ENCODE measurements at regions not wholly inside any gene's neighbourhood (a gene's known extent, or its start where the extent isn't known, plus 50 kb on each side); places are given as distances from the start of the nearest gene placed in this dataset.

GRCh38 chr3:177429771-177430170 is 232.5 kb upstream of the TBL1XR1 start (continued):
- no peak for TF ChIP-seq FOXP1 (CRISPR knock-in tag; IDR thresholded peaks at IDR 0.05; ENCODE audit: borderline replicate concordance)

- no peaks in the 10 kb centered on the region for H3K36me3 Mint-ChIP-seq
- DNase-seq (ENCODE audit: low spot score), result no peak
- H3K4me3 Mint-ChIP-seq, result no peak overlapping the region
- ChIA-PET POLR2A (no interaction called here), CTCF (no interaction called here)
- no peaks in the 10 kb centered on the region for H3K9me3 Mint-ChIP-seq
- H3K4me1 Mint-ChIP-seq, result peaks cover 38% of the 10 kb centered on the region
- no peaks in the 10 kb centered on the region for H3K27me3 Mint-ChIP-seq (ENCODE audit: low read depth)
- peak; percentile 66 for ATAC-seq
- TF ChIP-seq TP53 (CRISPR knock-in tag; IDR thresholded peaks at IDR 0.05) (no peak), FOXP1 (CRISPR knock-in tag; IDR thresholded peaks at IDR 0.05; ENCODE audit: borderline replicate concordance) (no peak), ATF1 (CRISPR knock-in tag; IDR thresholded peaks at IDR 0.05) (no peak), ZBTB43 (CRISPR knock-in tag; IDR thresholded peaks at IDR 0.05) (no peak), NR1H2 (CRISPR knock-in tag; IDR thresholded peaks at IDR 0.05) (no peak), ETV6 (CRISPR knock-in tag; IDR thresholded peaks at IDR 0.05) (no peak), ZNF317 (CRISPR knock-in tag; IDR thresholded peaks at IDR 0.05; ENCODE audit: borderline replicate concordance, low read depth) (no peak), NFE2L1 (CRISPR knock-in tag; IDR thresholded peaks at IDR 0.05) (no peak), TCF7 (CRISPR knock-in tag; IDR thresholded peaks at IDR 0.05; ENCODE audit: low read depth) (no peak), CBFB (CRISPR knock-in tag; IDR thresholded peaks at IDR 0.05; ENCODE audit: low read depth) (no peak), FOXK1 (CRISPR knock-in tag; IDR thresholded peaks at IDR 0.05) (no peak)
- TF ChIP-seq, protein P1, sequence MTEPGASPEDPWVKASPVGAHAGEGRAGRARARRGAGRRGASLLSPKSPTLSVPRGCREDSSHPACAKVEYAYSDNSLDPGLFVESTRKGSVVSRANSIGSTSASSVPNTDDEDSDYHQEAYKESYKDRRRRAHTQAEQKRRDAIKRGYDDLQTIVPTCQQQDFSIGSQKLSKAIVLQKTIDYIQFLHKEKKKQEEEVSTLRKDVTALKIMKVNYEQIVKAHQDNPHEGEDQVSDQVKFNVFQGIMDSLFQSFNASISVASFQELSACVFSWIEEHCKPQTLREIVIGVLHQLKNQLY (CRISPR knock-in tag; IDR thresholded peaks at IDR 0.05), result no peak
- TF ChIP-seq, protein P2, sequence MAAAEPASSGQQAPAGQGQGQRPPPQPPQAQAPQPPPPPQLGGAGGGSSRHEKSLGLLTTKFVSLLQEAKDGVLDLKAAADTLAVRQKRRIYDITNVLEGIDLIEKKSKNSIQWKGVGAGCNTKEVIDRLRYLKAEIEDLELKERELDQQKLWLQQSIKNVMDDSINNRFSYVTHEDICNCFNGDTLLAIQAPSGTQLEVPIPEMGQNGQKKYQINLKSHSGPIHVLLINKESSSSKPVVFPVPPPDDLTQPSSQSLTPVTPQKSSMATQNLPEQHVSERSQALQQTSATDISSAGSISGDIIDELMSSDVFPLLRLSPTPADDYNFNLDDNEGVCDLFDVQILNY (CRISPR knock-in tag; IDR thresholded peaks at IDR 0.05), result no peak
- TF ChIP-seq, protein P3, sequence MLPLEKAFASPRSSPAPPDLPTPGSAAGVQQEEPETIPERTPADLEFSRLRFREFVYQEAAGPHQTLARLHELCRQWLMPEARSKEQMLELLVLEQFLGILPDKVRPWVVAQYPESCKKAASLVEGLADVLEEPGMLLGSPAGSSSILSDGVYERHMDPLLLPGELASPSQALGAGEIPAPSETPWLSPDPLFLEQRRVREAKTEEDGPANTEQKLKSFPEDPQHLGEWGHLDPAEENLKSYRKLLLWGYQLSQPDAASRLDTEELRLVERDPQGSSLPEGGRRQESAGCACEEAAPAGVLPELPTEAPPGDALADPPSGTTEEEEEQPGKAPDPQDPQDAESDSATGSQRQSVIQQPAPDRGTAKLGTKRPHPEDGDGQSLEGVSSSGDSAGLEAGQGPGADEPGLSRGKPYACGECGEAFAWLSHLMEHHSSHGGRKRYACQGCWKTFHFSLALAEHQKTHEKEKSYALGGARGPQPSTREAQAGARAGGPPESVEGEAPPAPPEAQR (CRISPR knock-in tag; IDR thresholded peaks at IDR 0.05), result no peak
- H3K27ac Mint-ChIP-seq, result peak overlapping the region; percentile 82; the same call in 1 of the 2 replicates
Observed at GRCh38 chr3:177430653-177431052, 233.4 kb upstream of the TBL1XR1 start.

DNA sequence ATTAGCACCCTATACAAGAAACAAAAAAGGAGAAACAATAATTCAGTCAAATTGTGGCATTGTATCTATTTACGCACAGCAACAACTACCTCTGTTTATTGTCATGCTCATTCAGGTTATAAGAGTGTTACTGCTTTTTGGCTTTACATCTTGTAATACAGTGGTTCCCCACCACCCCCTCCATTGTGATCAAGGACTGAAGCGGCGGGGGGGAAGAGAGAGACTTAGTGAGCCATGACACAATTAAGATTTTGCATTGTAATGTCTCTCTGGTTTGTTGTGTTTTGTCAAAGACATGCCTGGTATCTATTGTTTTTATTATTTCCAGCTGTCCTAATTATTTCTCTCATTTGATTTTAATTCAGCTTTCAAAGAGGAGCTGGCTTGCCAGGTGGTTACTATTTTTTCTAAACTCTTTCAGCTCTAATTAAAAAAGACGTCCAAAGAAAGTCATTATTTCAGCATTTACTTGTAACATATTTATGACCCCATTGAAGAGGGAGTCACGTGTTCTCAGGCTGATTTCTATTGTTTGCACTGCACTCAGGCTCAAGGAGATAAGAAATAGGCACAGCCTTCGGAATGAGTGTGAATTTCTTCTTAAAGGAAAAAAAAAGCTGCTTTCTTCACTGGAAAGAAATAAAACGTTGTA is 234.4 kb upstream of the TBL1XR1 start:
- H3K27ac Mint-ChIP-seq, result peak overlapping the region; percentile 80
- TF ChIP-seq, protein P4, sequence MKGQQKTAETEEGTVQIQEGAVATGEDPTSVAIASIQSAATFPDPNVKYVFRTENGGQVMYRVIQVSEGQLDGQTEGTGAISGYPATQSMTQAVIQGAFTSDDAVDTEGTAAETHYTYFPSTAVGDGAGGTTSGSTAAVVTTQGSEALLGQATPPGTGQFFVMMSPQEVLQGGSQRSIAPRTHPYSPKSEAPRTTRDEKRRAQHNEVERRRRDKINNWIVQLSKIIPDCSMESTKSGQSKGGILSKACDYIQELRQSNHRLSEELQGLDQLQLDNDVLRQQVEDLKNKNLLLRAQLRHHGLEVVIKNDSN (CRISPR knock-in tag; IDR thresholded peaks at IDR 0.05), result 0 out of 2 replicates have a peak, but pooled peaks have one; percentile 35
- TF ChIP-seq AFF4 (CRISPR knock-in tag; IDR thresholded peaks at IDR 0.05; ENCODE audit: borderline replicate concordance), result no peak
- TF ChIP-seq USF2 (CRISPR knock-in tag; IDR thresholded peaks at IDR 0.05), result peak; percentile 64
- ChIA-PET CTCF (no interaction called here), POLR2A (no interaction called here)
- H3K4me1 Mint-ChIP-seq, result peaks cover 34% of the 10 kb centered on the region
- H3K36me3 Mint-ChIP-seq, result no peaks in the 10 kb centered on the region
- no peaks in the 10 kb centered on the region for H3K9me3 Mint-ChIP-seq
- no peak for ATAC-seq
- DNase-seq (ENCODE audit: low spot score), result no peak
- H3K27me3 Mint-ChIP-seq (ENCODE audit: low read depth), result no peaks in the 10 kb centered on the region
- H3K4me3 Mint-ChIP-seq, result no peak overlapping the region
